Lower leg skin (tissue), 4 donors: ENCODE measurements at regions not wholly inside any gene's neighbourhood (a gene's known extent, or its start where the extent isn't known, plus 50 kb on each side); places are given as distances from the start of the nearest gene placed in this dataset.

Source experiments
- DNase-seq, 2 donors: peaks; one replicate each; pipeline ENCODE4 v3.0.0-alpha.2; 2019; ENCODE audit warnings: low spot score in 2 of 2
- H3K4me3 ChIP-seq: fragments of 200-600 bp; sonication (generic); 2 replicates; pipeline ENCODE4 v1.5.1; 2017; ENCODE audit warnings: mild to moderate bottlenecking, low read depth; ENCODE audit not compliant: poor library complexity, severe bottlenecking
- CTCF ChIP-seq, 3 donors: fragments of 450-650 bp; IDR thresholded peaks; one replicate each; pipeline ENCODE4 v1.5.1; 2016; ENCODE audit warnings: antibody characterized with exemption in 3 of 3, mild to moderate bottlenecking in 3 of 3, moderate library complexity in 2 of 3
- POLR2A ChIP-seq, 2 donors: fragments of 450-650 bp; IDR thresholded peaks; one replicate each; pipeline ENCODE4 v1.6.1; 2016 to 2017; ENCODE audit warnings: antibody characterized with exemption in 2 of 2, mild to moderate bottlenecking in 1 of 2, moderate library complexity in 1 of 2
- WGBS, 2 donors: methylation state at CpG; one replicate each; pipeline ENCODE4 v1.1.5; 2018; 5-methylcytosine and 5-hydroxymethylcytosine counted together
- intact Hi-C: fragments of 100-400 bp; cut with DNase I; formaldehyde crosslinking; loops from one replicate; pipeline ENCODE4 v1.15.0; 2023; ENCODE audit warnings: low total_unique reads

- 31 to 33% methylated on average over 12 of the region's 12 CpGs for WGBS, 2 donors
- no peak for DNase-seq
- intact Hi-C loops: no loop called here
- H3K4me3 ChIP-seq: no peak overlapping the region
- TF ChIP-seq POLR2A (IDR thresholded peaks at IDR 0.05) (no peak), CTCF (IDR thresholded peaks at IDR 0.05) (no peak)
Measured at GRCh38 chr12:127559349-127560040, 707.5 kb upstream of the TMEM132C start.

- TF ChIP-seq CTCF (IDR thresholded peaks at IDR 0.05) (no peak), POLR2A (IDR thresholded peaks at IDR 0.05) (no peak)
- DNase-seq: no peak
- WGBS, 2 donors: 93 to 94% methylated on average over 4 of the region's 4 CpGs
- no peak overlapping the region for H3K4me3 ChIP-seq
- intact Hi-C loops: no loop called here
Measured at GRCh38 chr12:127560041-127560478, 706.9 kb upstream of the TMEM132C start.

- WGBS, 2 donors: 91 to 93% methylated on average over 2 of the region's 2 CpGs
- DNase-seq: no peak
- TF ChIP-seq CTCF (IDR thresholded peaks at IDR 0.05) (no peak), POLR2A (IDR thresholded peaks at IDR 0.05) (no peak)
- no peak overlapping the region for H3K4me3 ChIP-seq
- intact Hi-C loops: no loop called here
Measured at GRCh38 chr12:127562816-127563215, 704.2 kb upstream of the TMEM132C start.

- TF ChIP-seq CTCF (IDR thresholded peaks at IDR 0.05) (no peak), POLR2A (IDR thresholded peaks at IDR 0.05) (no peak)
- intact Hi-C loops: no loop called here
- DNase-seq: no peak
Measured at GRCh38 chr12:127565241-127565640, 701.7 kb upstream of the TMEM132C start.

GRCh38 chr12:127567531-127567930 is 699.4 kb upstream of the TMEM132C start:
- H3K4me3 ChIP-seq: no peak overlapping the region
- WGBS, 2 donors: 56 to 80% methylated on average over 2 of the region's 2 CpGs
- TF ChIP-seq POLR2A (IDR thresholded peaks at IDR 0.05) (no peak), CTCF (IDR thresholded peaks at IDR 0.05) (no peak)
- intact Hi-C loops: no loop called here
- DNase-seq: no peak

More at GRCh38 chr12:127565241-127565640, 701.7 kb upstream of the TMEM132C start:
- no peak overlapping the region for H3K4me3 ChIP-seq
- 83 to 87% methylated on average over 4 of the region's 4 CpGs for WGBS, 2 donors

GRCh38 chr12:127570387-127570786 is 696.6 kb upstream of the TMEM132C start:
- H3K4me3 ChIP-seq: no peak overlapping the region
- TF ChIP-seq POLR2A (IDR thresholded peaks at IDR 0.05) (no peak), CTCF (IDR thresholded peaks at IDR 0.05) (no peak)
- intact Hi-C loops: no loop called here
- DNase-seq: no peak
